H9 (cell line): ENCODE measurements at regions not wholly inside any gene's neighbourhood (a gene's known extent, or its start where the extent isn't known, plus 50 kb on each side); places are given as distances from the start of the nearest gene placed in this dataset.
A peak's percentile ranks its signal among the peaks of the same experiment; 100 is the strongest.

Experiments used
- DNase-seq: peaks from one replicate; pipeline ENCODE4 v3.0.0-alpha.2; 2017
- H2AFZ ChIP-seq: one replicate; pipeline ENCODE4 v1.6.1; 2013; ENCODE audit warnings: mild to moderate bottlenecking, low read length, control low read depth, moderate library complexity
- H2AK5ac ChIP-seq: 2 replicates; pipeline ENCODE4 v1.6.1; 2013; ENCODE audit warnings: low read length, control low read depth, mixed read lengths; ENCODE audit not compliant: insufficient read length
- H2BK120ac ChIP-seq: one replicate; pipeline ENCODE4 v1.6.1; 2013; ENCODE audit warnings: low read depth, mild to moderate bottlenecking, low read length, control low read depth, inconsistent platforms; ENCODE audit not compliant: poor library complexity, severe bottlenecking
- H2BK12ac ChIP-seq: 2 replicates; pipeline ENCODE4 v1.6.1; 2013; ENCODE audit warnings: low read length, control low read depth, mixed read lengths, low read depth; ENCODE audit not compliant: insufficient read length
- H2BK15ac ChIP-seq: 2 replicates; pipeline ENCODE4 v1.6.1; 2013; ENCODE audit warnings: low read depth, low read length, control low read depth
- H2BK20ac ChIP-seq: one replicate; pipeline ENCODE4 v1.6.1; 2013; ENCODE audit warnings: low read depth, mild to moderate bottlenecking, low read length, control low read depth, inconsistent platforms; ENCODE audit not compliant: poor library complexity, severe bottlenecking
- H2BK5ac ChIP-seq: 2 replicates; pipeline ENCODE4 v1.6.1; 2013; ENCODE audit warnings: low read length, control low read depth, mixed read lengths; ENCODE audit not compliant: insufficient read length
- H3K14ac ChIP-seq: 2 replicates; pipeline ENCODE4 v1.6.1; 2013; ENCODE audit warnings: low read length, control low read depth; ENCODE audit not compliant: insufficient read depth
- H3K18ac ChIP-seq: 2 replicates; pipeline ENCODE4 v1.6.1; 2013; ENCODE audit warnings: low read depth, mild to moderate bottlenecking, mixed read lengths, low read length, control low read depth; ENCODE audit not compliant: insufficient read length
- H3K23ac ChIP-seq: 2 replicates; pipeline ENCODE4 v1.6.1; 2013; ENCODE audit warnings: low read length, control low read depth, mixed read lengths, low read depth; ENCODE audit not compliant: insufficient read length
- H3K23me2 ChIP-seq: 2 replicates; pipeline ENCODE4 v1.6.1; 2013; ENCODE audit warnings: low read depth, mild to moderate bottlenecking, mixed read lengths, low read length, control low read depth; ENCODE audit not compliant: insufficient read length, poor library complexity, severe bottlenecking
- H3K27ac ChIP-seq: 2 replicates; pipeline ENCODE4 v1.5.1; 2013; ENCODE audit warnings: low read length, control low read depth, mixed read lengths, low read depth; ENCODE audit not compliant: insufficient read length
- H3K27me3 ChIP-seq: 2 replicates; pipeline ENCODE4 v1.6.1; 2013; ENCODE audit warnings: low read length, control low read depth, inconsistent platforms; ENCODE audit not compliant: insufficient read depth
- H3K4ac ChIP-seq: 2 replicates; pipeline ENCODE4 v1.6.1; 2013; ENCODE audit warnings: low read depth, mild to moderate bottlenecking, control low read depth, inconsistent platforms, low read length, moderate library complexity
- H3K4me1 ChIP-seq: 2 replicates; pipeline ENCODE4 v1.6.1; 2013; ENCODE audit warnings: low read length, control low read depth, inconsistent platforms; ENCODE audit not compliant: insufficient read depth
- H3K4me2 ChIP-seq: 2 replicates; pipeline ENCODE4 v1.6.1; 2013; ENCODE audit warnings: low read length, control low read depth, mixed read lengths; ENCODE audit not compliant: insufficient read length, insufficient read depth
- H3K56ac ChIP-seq: 2 replicates; pipeline ENCODE4 v1.6.1; 2013; ENCODE audit warnings: low read depth, mild to moderate bottlenecking, mixed read lengths, low read length, control low read depth; ENCODE audit not compliant: insufficient read length
- H3K79me1 ChIP-seq: 2 replicates; pipeline ENCODE4 v1.6.1; 2013; ENCODE audit warnings: low read depth, mild to moderate bottlenecking, moderate library complexity, low read length, control low read depth, inconsistent platforms; ENCODE audit not compliant: insufficient read depth, poor library complexity, severe bottlenecking
- H3K79me2 ChIP-seq: 2 replicates; pipeline ENCODE4 v1.6.1; 2013; ENCODE audit warnings: low read length, control low read depth, inconsistent platforms; ENCODE audit not compliant: insufficient read depth
- H3K9ac ChIP-seq: 2 replicates; pipeline ENCODE4 v1.6.1; 2013; ENCODE audit warnings: low read length, control low read depth, mixed read lengths; ENCODE audit not compliant: insufficient read length; ENCODE audit errors: extremely low read depth
- H3K9me3 ChIP-seq: one replicate; pipeline ENCODE4 v1.6.1; 2013; ENCODE audit warnings: low read depth, low read length, inconsistent platforms; ENCODE audit not compliant: control insufficient read depth
- H3T11ph ChIP-seq: one replicate; pipeline ENCODE4 v1.6.1; 2013; ENCODE audit warnings: mild to moderate bottlenecking, low read length, control low read depth, inconsistent platforms
- H4K20me1 ChIP-seq: one replicate; pipeline ENCODE4 v1.6.1; 2013; ENCODE audit not compliant: control insufficient read depth, insufficient read length, insufficient read depth
- H4K5ac ChIP-seq: 2 replicates; pipeline ENCODE4 v1.6.1; 2013; ENCODE audit warnings: low read depth, mild to moderate bottlenecking, mixed read lengths, low read length, control low read depth; ENCODE audit not compliant: insufficient read length
- H4K8ac ChIP-seq: replicated peaks from 2 replicates; pipeline ENCODE4 v1.6.1; 2013; ENCODE audit warnings: low read length, control low read depth, mixed read lengths, low read depth; ENCODE audit not compliant: insufficient read length
- H4K91ac ChIP-seq: 2 replicates; pipeline ENCODE4 v1.6.1; 2013; ENCODE audit warnings: low read depth, mild to moderate bottlenecking, moderate library complexity, mixed read lengths, low read length, control low read depth; ENCODE audit not compliant: insufficient read length
- H3K27ac Mint-ChIP-seq, 3 experiments: 2 replicates in 2 of 3; 3 replicates in 1 of 3; pipeline ENCODE4 v1.8.0; 2020 to 2021; ENCODE audit warnings: mixed read lengths in 3 of 3, mild to moderate bottlenecking in 1 of 3, moderate library complexity in 1 of 3
- H3K27me3 Mint-ChIP-seq: 2 replicates; pipeline ENCODE4 v1.8.0; 2021; ENCODE audit warnings: low read depth, mild to moderate bottlenecking, moderate library complexity, mixed read lengths
- H3K36me3 Mint-ChIP-seq, 3 experiments: 2 replicates in 2 of 3; 3 replicates in 1 of 3; pipeline ENCODE4 v1.8.0; 2020 to 2021; ENCODE audit warnings: low read depth in 3 of 3, mixed read lengths in 3 of 3; ENCODE audit not compliant: insufficient read depth in 1 of 3
- H3K4me1 Mint-ChIP-seq, 2 experiments: 2 replicates each; pipeline ENCODE4 v1.8.0; 2020; ENCODE audit warnings: mixed read lengths in 2 of 2
- H3K4me3 Mint-ChIP-seq, 2 experiments: 2 replicates in 1 of 2; 3 replicates in 1 of 2; pipeline ENCODE4 v1.8.0; 2020 to 2021; ENCODE audit warnings: mild to moderate bottlenecking in 2 of 2, mixed read lengths in 2 of 2, moderate library complexity in 1 of 2
- H3K9me3 Mint-ChIP-seq, 2 experiments: 2 replicates in 1 of 2; 3 replicates in 1 of 2; pipeline ENCODE4 v1.8.0; 2020; ENCODE audit warnings: mild to moderate bottlenecking in 2 of 2, mixed read lengths in 2 of 2, moderate library complexity in 1 of 2
- CTCF ChIP-seq: fragments of 200-600 bp; sonication (generic); conservative IDR thresholded peaks from 3 replicates; pipeline ENCODE4 v1.8.0; 2021; ENCODE audit warnings: antibody characterized with exemption, mild to moderate bottlenecking
- WGBS: extraction: QIAGEN DNeasy Blood & Tissue Kit; methylation state at CpG from one replicate; pipeline ENCODE4 v1.1.7; 2013; ENCODE audit warnings: missing lambda C conversion rate, low lambda C conversion rate, mixed read lengths; ENCODE audit not compliant: insufficient read length; ENCODE audit errors: extremely low coverage; 5-methylcytosine and 5-hydroxymethylcytosine counted together

- TF ChIP-seq CTCF: no peak
- Histone ChIP-seq H3K9me3 (no peaks in the 10 kb centered on the region), H4K20me1 (no peaks in the 10 kb centered on the region), H3K4me1 (no peaks in the 10 kb centered on the region), H3K9ac (no peak overlapping the region), H4K5ac (no peak overlapping the region), H2BK120ac (no peak overlapping the region), H2AK5ac (no peak overlapping the region), H4K8ac (no peak overlapping the region), H3K23ac (no peak overlapping the region), H3K27me3 (no peaks in the 10 kb centered on the region), H3K4ac (no peak overlapping the region), H3K79me1 (no peaks in the 10 kb centered on the region), H2BK15ac (no peak overlapping the region), H3T11ph (no peak overlapping the region), H2BK20ac (no peak overlapping the region), H2BK12ac (no peak overlapping the region), H3K27ac (no peak overlapping the region), H3K23me2 (no peaks in the 10 kb centered on the region), H3K18ac (no peak overlapping the region), H2BK5ac (no peak overlapping the region), H3K79me2 (no peaks in the 10 kb centered on the region), H3K14ac (no peak overlapping the region), H3K4me2 (no peak overlapping the region), H3K56ac (no peak overlapping the region), H2AFZ (no peak overlapping the region), H4K91ac (no peak overlapping the region)
- WGBS: no CpG with 5 or more reads among the region's 11 CpGs
- no peaks in the 10 kb centered on the region for H3K36me3 Mint-ChIP-seq
- H3K27ac Mint-ChIP-seq: 0 out of 7 replicates have a peak overlapping the region, but pooled peaks of 1 of the 3 experiments have one; percentile 84
- peaks cover 36% of the 10 kb centered on the region for H3K27me3 Mint-ChIP-seq
- no peak overlapping the region for H3K4me3 Mint-ChIP-seq
- DNase-seq: no peak
- no peaks in the 10 kb centered on the region for H3K9me3 Mint-ChIP-seq
- H3K4me1 Mint-ChIP-seq: peaks cover 24 to 33% of the 10 kb centered on the region in 2 experiments
These were observed 514.5 kb downstream of the NPHP4 start for GRCh38 chr1:5477716-5478115.
